ENCODE measurements at regions not wholly inside any gene's neighbourhood (a gene's known extent, or its start where the extent isn't known, plus 50 kb on each side); places are given as distances from the start of the nearest gene placed in this dataset.

DNA sequence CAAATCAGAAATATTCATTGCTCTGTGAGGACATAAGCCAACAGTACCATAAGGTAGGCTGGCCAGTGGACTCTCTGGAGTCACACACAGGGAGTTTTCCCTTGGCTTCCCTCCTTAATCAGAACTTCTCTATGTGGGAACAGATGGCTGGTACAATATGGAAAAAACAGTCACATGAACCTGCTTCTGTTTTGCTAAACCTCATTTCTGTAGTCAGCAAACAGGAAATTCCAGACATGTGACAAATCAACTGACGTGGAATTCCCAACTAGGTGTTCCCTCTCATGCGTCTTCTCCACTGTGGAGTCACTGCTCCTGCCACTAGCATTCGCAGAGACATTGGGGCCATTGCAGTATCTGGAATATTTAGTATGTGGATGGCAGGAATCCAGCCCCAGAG lies 617.6 kb downstream of the KIF4B start:
- TF ChIP-seq POLR2AphosphoS5 (IDR thresholded peaks at IDR 0.05) (no peak), POLR2A (IDR thresholded peaks at IDR 0.05) (no peak), EP300 (IDR thresholded peaks at IDR 0.05) (no peak)
- TF ChIP-seq, protein P1, sequence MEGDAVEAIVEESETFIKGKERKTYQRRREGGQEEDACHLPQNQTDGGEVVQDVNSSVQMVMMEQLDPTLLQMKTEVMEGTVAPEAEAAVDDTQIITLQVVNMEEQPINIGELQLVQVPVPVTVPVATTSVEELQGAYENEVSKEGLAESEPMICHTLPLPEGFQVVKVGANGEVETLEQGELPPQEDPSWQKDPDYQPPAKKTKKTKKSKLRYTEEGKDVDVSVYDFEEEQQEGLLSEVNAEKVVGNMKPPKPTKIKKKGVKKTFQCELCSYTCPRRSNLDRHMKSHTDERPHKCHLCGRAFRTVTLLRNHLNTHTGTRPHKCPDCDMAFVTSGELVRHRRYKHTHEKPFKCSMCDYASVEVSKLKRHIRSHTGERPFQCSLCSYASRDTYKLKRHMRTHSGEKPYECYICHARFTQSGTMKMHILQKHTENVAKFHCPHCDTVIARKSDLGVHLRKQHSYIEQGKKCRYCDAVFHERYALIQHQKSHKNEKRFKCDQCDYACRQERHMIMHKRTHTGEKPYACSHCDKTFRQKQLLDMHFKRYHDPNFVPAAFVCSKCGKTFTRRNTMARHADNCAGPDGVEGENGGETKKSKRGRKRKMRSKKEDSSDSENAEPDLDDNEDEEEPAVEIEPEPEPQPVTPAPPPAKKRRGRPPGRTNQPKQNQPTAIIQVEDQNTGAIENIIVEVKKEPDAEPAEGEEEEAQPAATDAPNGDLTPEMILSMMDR (IDR thresholded peaks at IDR 0.05): no peak
